ENCODE measurements at regions not wholly inside any gene's neighbourhood (a gene's known extent, or its start where the extent isn't known, plus 50 kb on each side); places are given as distances from the start of the nearest gene placed in this dataset.

DNA sequence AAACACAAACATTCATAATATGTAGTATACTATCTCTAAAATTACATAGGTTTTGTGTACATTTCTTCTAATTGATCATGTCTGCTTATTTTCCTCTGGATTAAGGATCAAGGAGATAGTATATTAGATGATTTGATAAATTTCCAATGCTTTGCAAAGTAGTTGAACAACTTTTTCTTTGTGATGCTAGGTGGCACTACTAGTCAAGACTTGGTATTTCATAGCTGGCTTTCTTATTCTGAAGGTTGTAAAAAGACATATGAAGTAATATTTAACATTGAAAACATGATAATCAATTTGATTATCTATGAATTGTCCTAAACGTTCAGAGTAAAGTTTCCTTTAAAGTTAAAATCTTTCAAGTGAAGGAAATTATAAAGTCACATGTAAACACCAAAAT lies 106.1 kb upstream of the FGF10 start:
- H3K27me3 ChIP-seq (ENCODE audit: control insufficient read depth in 3 of 3, insufficient read depth in 3 of 3, low read length in 2 of 3): no peaks in the 10 kb centered on the region
- H3K9ac ChIP-seq (ENCODE audit: insufficient read depth in 1 of 2, low read length in 2 of 2): no peak overlapping the region
- WGBS, 2 donors: 56 to 59% methylated on average over 1 of the region's 1 CpG
- peaks cover 0 to 3% (median 0%) of the 10 kb centered on the region in 4 donors for H3K9me3 ChIP-seq (ENCODE audit: control insufficient read depth in 4 of 4, insufficient read depth in 3 of 4, low read length in 3 of 4)
- DNase-seq (no peak), ATAC-seq (ENCODE audit: insufficient read depth, low FRiP score) (no peak)
- no peak overlapping the region for H3K27ac ChIP-seq (ENCODE audit: low read depth in 1 of 2, low read length in 1 of 2)
- H3K36me3 ChIP-seq (ENCODE audit: control insufficient read depth in 4 of 4, insufficient read depth in 4 of 4, low read length in 4 of 4): no peaks in the 10 kb centered on the region
- TF ChIP-seq, protein P1, sequence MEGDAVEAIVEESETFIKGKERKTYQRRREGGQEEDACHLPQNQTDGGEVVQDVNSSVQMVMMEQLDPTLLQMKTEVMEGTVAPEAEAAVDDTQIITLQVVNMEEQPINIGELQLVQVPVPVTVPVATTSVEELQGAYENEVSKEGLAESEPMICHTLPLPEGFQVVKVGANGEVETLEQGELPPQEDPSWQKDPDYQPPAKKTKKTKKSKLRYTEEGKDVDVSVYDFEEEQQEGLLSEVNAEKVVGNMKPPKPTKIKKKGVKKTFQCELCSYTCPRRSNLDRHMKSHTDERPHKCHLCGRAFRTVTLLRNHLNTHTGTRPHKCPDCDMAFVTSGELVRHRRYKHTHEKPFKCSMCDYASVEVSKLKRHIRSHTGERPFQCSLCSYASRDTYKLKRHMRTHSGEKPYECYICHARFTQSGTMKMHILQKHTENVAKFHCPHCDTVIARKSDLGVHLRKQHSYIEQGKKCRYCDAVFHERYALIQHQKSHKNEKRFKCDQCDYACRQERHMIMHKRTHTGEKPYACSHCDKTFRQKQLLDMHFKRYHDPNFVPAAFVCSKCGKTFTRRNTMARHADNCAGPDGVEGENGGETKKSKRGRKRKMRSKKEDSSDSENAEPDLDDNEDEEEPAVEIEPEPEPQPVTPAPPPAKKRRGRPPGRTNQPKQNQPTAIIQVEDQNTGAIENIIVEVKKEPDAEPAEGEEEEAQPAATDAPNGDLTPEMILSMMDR (IDR thresholded peaks at IDR 0.05; ENCODE audit: control extremely low read depth, extremely low read depth): no peak
- no peak overlapping the region for H3K4me3 ChIP-seq
- peaks cover 0 to 15% (median 0%) of the 10 kb centered on the region in 5 donors for H3K4me1 ChIP-seq (ENCODE audit: control insufficient read depth in 5 of 5, insufficient read depth in 5 of 5, low read length in 5 of 5)

DNA sequence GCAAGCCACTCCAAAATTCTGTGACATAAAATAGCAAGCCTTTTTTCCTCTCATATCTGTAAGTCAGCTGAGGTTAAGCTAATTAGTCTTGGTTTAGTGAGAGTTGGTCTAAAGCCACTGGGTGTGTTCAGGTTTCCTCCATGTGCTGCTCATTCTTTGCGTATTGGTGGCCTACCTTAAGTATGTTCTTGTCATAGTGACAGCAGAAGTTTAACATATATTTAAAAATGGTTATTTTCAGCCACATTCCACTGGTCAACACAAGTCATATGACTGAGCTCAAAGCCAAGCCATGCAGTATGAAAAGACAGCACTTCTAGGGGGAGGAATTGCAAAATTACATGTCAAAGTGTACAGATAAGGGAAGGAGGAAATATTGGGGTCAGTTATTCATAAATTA lies 100.5 kb upstream of the FGF10 start:
- WGBS, 2 donors: 80 to 92% methylated on average over 1 of the region's 1 CpG
- no peak for ATAC-seq (ENCODE audit: insufficient read depth, low FRiP score)
- no peak overlapping the region for H3K27ac ChIP-seq (ENCODE audit: low read depth in 1 of 2, low read length in 1 of 2)
- no peak overlapping the region for H3K9ac ChIP-seq (ENCODE audit: insufficient read depth in 1 of 2, low read length in 2 of 2)
- no peak for DNase-seq
- no peaks in the 10 kb centered on the region for H3K36me3 ChIP-seq (ENCODE audit: control insufficient read depth in 4 of 4, insufficient read depth in 4 of 4, low read length in 4 of 4)
- H3K27me3 ChIP-seq (ENCODE audit: control insufficient read depth in 3 of 3, insufficient read depth in 3 of 3, low read length in 2 of 3): no peaks in the 10 kb centered on the region
- no peak overlapping the region for H3K4me3 ChIP-seq
- no peaks in the 10 kb centered on the region for H3K4me1 ChIP-seq (ENCODE audit: control insufficient read depth in 5 of 5, insufficient read depth in 5 of 5, low read length in 5 of 5)
- H3K9me3 ChIP-seq (ENCODE audit: control insufficient read depth in 4 of 4, insufficient read depth in 3 of 4, low read length in 3 of 4): peaks cover 0 to 3% (median 0%) of the 10 kb centered on the region in 4 donors
- TF ChIP-seq, protein P1 (IDR thresholded peaks at IDR 0.05; ENCODE audit: control extremely low read depth, extremely low read depth): no peak

DNA sequence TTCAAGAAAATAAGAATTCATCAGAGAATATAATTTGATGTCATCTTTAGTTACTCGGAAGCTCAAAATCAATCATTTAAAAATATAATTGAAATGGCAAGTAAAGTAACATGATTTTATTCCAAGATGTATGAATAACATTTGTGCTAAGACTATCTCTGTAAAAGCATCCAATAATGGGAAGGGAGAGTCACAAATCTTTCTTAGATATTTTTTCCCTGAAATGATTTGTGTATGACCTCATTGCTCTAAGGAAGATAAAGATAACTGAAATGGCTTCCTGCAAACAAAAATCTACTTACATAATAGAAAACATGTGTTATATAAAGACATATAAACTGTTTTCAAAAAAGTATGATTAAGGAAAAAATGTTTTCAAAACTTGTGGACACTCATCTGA lies 97.4 kb upstream of the FGF10 start:
- no peak for DNase-seq
- Histone ChIP-seq H3K27ac (ENCODE audit: low read depth in 1 of 2, low read length in 1 of 2) (no peak overlapping the region), H3K4me1 (ENCODE audit: control insufficient read depth in 5 of 5, insufficient read depth in 5 of 5, low read length in 5 of 5) (no peaks in the 10 kb centered on the region), H3K9ac (ENCODE audit: insufficient read depth in 1 of 2, low read length in 2 of 2) (no peak overlapping the region), H3K4me3 (no peak overlapping the region), H3K27me3 (ENCODE audit: control insufficient read depth in 3 of 3, insufficient read depth in 3 of 3, low read length in 2 of 3) (no peaks in the 10 kb centered on the region), H3K9me3 (ENCODE audit: control insufficient read depth in 4 of 4, insufficient read depth in 3 of 4, low read length in 3 of 4) (no peaks in the 10 kb centered on the region), H3K36me3 (ENCODE audit: control insufficient read depth in 4 of 4, insufficient read depth in 4 of 4, low read length in 4 of 4) (no peaks in the 10 kb centered on the region)
- 49 to 81% methylated on average over 1 of the region's 1 CpG for WGBS, 2 donors
- TF ChIP-seq, protein P1 (IDR thresholded peaks at IDR 0.05; ENCODE audit: control extremely low read depth, extremely low read depth): no peak
- ATAC-seq (ENCODE audit: insufficient read depth, low FRiP score): no peak

DNA sequence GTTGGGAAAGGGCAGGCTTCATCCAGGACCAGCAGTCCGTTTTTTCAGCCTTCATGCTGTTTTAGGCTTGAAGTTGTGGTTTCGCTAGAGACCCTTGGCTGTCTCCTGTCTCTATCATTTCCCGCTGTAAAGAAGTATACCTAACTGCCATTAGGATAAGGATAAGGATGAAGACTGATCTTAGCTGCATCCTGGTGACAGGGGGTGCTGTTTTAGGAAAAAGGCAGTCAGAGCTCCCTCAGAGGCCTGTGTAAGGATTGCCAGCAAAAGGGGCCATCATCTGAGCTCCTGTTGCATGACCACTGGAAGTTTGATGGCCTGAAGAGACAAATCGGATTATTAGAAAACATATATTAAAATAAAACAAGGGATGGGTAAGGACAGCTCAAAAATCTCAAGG lies 64.8 kb upstream of the FGF10 start:
- no peaks in the 10 kb centered on the region for H3K4me1 ChIP-seq (ENCODE audit: control insufficient read depth in 5 of 5, insufficient read depth in 5 of 5, low read length in 5 of 5)
- no peak overlapping the region for H3K4me3 ChIP-seq
- no peak overlapping the region for H3K27ac ChIP-seq (ENCODE audit: low read depth in 1 of 2, low read length in 1 of 2)
- DNase-seq (no peak), ATAC-seq (ENCODE audit: insufficient read depth, low FRiP score) (no peak)
- TF ChIP-seq, protein P1 (IDR thresholded peaks at IDR 0.05; ENCODE audit: control extremely low read depth, extremely low read depth): no peak
- no peaks in the 10 kb centered on the region for H3K36me3 ChIP-seq (ENCODE audit: control insufficient read depth in 4 of 4, insufficient read depth in 4 of 4, low read length in 4 of 4)
- H3K9ac ChIP-seq (ENCODE audit: insufficient read depth in 1 of 2, low read length in 2 of 2): no peak overlapping the region
- no peaks in the 10 kb centered on the region for H3K27me3 ChIP-seq (ENCODE audit: control insufficient read depth in 3 of 3, insufficient read depth in 3 of 3, low read length in 2 of 3)
- H3K9me3 ChIP-seq (ENCODE audit: control insufficient read depth in 4 of 4, insufficient read depth in 3 of 4, low read length in 3 of 4): peaks cover 0 to 2% (median 0%) of the 10 kb centered on the region in 4 donors
- WGBS, 2 donors: 87 to 89% methylated on average over 4 of the region's 4 CpGs
